ENCODE measurements at regions not wholly inside any gene's neighbourhood (a gene's known extent, or its start where the extent isn't known, plus 50 kb on each side); places are given as distances from the start of the nearest gene placed in this dataset.
"Not testable (repeated sequence)": the region's sequence is repeated elsewhere in the genome, so short reads cannot be mapped to it uniquely, and the experiment has no call there.

DNA sequence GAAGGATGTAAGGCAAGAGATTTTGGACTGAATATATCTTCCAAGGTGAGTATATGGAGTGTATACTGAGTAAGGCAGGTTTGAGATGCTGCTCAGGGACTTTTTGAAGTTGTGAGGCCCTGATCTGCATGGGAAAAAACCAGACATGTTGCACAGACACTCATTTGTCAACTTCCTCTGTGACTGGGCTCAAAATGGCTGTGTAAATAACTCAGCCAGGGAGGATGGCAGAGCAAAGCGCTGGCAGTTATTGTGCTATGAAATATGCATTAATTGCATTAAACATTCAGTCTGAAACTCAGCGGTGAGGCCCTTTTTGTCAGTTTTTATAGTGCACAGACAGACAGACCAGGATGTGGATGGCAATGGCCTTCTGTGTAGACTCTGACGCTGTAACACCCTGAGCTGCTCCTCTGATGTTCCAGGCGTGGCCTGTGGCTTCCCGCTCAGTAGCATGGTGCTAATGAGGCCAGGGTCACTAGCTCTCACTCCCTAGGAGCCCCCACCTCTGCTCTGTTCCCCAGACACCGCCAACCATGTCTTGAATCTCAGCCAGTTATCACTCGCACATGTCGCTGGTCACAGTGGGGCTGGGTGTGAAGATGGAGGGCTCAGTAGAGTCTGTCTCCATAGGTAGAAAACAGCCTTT lies 307.0 kb upstream of the PROX1 start:
- no peak for DNase-seq

DNA sequence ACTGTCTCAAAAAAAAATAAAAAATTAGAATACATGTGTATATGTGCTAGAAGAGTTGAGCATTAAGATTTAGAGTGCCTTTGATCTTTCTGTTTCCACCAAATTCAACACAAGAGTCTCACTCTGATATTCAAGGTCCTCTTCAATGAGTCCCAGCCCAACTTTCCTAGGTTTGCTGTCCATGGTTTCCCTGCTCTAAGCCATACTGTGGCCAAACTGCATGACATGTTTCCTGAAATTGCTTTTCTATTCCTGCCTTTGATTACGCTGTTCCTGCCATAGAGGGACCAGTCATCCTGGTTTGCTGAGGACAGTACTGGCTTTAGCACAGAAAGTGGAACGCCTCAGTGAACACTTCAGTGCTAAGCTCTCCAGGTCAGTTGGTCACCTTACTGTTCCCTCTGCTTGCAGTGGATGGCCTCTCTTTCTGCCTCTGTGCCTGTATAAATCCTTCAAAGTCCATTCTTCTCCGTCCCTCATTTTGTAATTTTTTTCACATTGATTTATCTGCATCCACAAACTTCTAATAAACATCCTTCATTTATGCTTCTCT lies 305.9 kb upstream of the PROX1 start:
- DNase-seq = no peak

DNA sequence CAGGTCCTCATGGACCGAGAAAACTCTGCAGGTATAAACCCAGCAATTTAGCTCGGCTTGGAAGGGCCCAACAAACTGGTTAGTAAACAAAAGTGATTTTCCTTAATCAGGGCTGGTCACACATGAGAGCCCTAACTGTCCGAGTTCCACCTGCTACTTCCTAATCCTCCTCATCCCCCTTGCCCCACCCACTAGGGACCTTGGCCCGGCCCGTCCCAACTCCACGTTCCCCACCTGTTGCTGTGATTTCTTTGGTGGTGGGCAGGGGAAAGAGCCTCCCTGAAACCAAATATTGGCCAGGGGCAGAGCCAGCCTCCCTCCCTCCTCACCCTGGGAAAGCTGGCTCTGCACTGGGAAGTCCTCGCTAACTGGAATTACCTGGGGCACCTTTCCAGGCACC lies 304.2 kb upstream of the PROX1 start:
- no peak for DNase-seq

DNA sequence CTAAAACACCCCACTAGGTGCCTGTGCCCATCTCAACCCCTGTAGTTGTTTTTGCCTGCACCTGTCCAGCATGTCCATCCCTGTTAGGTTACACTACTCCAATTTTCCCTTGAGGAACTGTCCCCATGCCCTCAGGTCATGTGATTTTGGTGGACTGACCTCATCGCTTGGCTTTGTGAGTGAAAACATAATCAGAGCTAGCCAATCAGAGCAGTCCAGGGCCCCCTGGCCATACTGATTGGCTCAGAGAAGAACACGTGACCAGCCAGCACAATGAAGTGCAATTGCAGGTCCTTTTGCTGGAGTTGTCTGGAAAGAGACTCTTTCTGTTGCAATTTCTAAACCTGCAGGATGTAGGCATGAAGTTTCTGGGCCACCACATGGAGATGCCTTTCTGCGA lies 303.3 kb upstream of the PROX1 start:
- no peak for DNase-seq

DNA sequence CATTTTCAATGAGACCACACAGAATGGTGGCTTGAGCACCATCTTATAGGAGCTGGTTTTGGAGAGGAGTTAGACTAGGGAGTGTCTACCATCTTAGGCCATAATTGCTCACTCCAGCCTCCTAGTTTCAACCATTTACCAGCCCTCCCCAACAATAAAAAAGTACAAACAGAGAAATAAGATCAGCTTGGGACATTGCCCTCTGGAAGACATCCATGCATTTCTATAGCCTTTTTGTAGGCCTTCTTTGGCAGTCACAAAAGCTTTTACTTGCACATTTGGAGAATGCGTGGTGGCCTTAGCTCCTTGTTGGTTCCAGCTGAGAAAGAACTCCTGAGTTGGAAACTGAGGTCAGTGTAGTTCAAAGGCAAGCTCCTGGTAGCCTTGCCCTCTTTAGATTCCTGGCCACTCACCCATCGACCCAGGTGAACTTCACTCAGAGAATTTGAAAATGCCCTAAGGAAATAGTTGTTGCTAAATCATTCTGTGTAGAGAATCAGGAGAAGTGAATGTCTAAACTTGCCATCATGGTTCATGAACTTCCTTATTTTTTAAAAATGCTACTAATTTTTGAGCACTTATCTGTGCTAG lies 301.7 kb upstream of the PROX1 start:
- DNase-seq = no peak

DNA sequence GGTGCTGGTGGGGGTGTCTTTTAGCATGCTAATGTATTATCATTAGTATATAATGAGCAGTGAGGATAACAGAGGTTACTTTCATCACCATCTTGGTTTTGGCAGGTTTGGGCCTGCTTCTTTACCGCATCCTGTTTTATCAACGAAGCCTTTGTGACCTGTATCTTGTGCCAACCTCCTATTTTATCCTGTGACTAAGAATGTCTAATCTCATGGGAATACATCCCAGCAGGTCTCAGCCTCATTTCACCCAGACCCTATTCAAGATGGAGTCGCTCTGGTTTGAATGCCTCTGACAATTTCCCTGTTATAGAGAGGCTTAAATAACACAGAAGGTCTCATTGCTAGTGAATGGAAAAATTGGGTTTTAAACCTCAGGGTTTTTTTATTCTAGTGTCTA lies 300.8 kb upstream of the PROX1 start:
- DNase-seq = no peak

DNA sequence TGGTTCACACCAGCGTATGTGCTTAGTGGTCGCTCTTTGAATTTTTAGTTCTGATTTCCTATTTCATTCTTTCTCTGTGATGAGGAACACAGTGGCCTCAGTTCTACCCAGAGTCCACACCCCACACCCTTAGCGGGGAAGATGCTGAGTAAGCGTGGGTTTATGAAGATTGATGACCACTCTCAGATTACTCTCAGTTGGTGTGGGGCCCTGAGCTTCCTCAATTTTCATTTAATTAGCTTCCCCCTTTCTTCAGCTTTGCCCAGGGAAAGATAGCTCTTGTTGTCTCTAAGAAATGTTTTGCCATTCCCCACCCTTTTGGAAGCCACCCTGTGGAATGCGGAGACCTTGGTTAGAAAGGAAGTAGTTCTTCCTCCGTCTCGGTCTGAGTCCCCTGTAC lies 299.9 kb upstream of the PROX1 start:
- DNase-seq = peak; percentile 12

DNA sequence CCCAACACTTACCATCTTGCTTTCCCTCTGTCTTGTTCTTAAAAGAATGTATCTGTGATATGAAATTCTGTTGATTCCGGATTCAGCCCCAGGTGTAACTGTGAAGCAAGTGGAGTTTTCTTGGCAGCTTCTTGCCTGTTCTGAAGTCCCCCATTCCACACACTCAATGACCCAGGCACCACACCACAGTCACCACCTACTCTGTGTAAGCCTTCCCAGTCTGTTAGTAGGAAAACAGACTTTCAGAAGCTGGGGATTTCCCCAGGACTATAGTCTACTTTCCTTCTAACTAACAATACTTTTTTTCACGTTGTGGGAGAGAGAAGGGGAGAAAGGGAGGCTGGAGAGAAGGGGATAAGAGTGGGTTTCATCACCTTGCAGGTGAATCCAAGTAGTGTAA lies 299.1 kb upstream of the PROX1 start:
- no peak for DNase-seq

DNA sequence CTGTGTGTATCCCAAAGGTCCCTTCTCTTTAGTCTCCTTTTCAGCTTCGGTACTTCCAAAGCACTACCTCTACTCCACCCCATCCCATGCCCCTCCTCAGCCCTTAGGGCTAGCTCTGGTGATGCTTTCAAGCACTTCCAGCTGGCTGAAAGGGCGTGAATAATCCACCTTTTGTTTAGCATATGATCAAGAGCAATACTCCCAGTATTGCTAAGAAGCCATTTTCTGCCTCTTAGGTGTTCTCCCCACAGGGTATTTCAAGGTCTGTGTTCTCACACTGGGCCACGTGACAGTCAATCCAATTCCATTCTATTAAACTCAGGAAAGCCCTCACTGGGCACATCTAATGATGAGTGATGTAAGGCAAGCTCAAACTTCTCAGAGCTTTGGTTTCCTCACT lies 298.5 kb upstream of the PROX1 start:
- DNase-seq = no peak

DNA sequence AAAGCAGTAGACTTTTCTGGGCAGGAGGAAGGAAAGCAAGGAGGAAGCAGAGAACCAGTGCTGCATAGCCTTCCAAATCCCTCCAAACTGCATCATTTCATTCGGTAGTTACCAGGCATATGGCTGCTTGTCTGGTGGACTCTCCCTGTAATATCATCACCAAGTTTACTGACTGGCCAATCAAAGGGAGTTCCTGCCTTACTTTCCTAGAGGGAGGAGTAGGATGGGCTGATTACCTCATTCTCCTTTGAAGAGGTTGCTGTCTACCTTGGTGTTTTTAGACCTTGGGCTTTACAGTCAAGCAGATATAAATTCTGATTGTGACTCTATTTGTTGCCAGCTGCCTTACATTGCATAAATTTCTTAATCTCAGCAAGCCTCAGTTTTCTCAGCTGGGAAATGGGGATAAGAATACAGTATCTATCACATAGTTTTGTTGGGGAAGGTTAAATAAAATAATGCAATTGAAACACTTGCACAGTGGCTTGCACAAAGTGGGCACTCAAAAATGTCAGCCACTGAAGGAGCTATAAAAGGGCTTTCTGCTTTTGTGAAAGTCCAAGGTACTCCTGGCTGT lies 297.3 kb upstream of the PROX1 start:
- DNase-seq = no peak

DNA sequence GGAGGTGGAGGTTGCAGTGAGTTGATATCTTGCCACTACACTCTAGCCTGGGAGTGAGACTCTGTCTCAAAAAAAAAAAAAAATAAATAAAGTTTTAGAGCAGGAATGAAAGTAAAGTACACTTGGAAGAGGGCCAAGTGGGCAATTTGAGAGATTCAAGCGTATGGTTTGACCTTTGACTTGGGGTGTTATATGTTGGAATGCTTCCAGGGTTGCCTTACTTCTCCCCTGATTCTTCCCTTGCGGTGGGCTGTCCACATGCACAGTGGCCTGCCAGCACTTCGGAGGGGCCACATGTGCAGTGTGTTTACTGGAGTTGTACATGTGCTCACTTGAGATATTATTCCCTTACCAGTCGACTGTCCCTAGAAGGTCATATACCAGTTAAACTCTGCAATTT lies 295.5 kb upstream of the PROX1 start:
- no peak for DNase-seq

DNA sequence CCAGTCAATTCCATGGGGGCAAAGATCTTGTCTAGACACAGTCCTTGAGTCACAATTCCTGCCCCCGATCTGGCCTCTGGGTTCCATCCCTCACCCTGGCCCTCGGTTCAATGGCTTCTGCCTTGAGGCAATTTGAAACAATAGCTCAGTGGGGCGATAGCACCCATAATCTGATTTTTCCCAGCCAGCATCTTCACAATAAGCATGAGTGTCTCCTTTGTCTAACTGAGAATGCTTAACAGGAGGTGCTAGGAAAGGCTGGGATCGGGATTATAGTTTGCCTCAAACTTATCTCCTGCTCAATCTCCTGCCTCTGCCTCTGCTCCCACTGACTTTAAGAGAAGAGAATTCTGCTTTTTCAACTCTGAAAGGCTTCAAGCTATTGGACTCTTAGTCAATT lies 293.9 kb upstream of the PROX1 start:
- no peak for DNase-seq

DNA sequence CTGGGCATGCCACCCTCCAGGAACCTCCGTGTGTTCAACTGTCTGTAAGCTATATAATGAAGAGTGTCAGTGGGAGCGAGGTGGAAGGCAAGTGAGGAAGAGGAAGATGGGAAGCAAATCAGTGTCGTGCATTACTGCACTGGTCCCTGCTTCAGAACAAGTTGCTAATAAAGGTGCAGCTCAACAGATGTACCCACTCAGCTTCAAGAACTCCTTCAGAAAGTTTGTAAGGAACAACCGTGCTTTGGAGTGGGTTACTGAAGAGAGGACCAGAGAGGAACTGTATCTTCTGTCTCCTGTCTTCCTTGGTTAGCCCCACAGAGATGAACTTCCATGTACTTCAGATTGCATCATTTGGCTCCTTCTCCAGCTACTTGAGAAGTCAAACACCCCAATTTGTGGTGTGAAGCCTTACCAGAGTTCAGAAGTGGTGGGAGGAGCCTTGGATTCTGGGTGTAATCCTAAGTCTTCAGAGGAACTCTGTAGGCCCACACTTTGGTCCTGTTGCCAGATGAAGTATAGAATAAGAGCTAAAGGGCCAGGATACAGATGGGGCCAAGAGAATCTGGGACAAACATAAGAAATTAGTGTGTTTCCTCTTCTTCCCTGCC lies 290.5 kb upstream of the PROX1 start:
- no peak for DNase-seq

DNA sequence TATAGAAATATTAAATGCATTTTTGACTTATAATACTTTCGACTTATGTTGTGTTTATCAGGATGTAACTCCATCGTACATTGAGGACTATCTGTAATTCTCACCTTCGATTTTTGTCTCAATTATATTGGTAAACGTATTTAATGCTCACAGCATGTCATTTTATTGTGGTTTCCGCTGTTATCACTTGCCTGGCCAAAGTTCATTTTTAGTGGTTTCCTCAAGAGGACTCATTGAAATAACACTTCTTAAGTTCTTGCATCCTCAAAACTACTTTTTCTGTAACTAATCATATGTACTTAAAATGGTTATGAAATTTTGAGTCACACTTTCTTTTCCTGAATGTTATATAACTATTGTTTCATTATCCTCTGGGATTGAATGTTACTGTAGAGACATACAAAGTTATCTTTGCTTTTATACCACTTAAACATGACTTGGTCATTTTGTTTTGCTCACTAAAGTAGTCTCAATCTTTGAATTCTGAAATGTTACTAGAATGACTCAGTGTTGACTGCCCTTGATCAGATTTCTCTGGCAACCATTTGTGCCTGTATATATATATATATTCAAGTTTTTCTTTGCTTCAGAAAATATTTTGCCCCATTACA lies 289.6 kb upstream of the PROX1 start:
- no peak for DNase-seq

DNA sequence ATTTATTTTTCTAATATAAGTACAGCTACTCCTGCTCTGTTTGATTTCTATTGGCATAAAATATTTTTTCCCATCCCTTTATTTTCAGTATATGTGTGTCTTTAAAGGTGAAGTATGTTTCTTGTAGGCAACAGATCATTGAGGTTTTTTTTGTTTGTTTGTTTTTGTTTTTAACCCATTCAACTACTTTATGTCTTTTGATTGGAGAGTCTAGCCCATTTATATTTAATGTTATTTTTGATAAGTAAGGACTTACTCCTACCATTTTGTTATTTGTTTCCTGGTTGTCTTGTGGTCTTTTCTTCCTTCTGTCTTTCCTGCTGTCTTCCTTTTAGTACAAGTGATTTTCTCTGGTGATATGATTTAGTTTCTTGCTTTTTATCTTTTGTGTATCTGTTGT lies 285.1 kb upstream of the PROX1 start:
- DNase-seq = no peak

DNA sequence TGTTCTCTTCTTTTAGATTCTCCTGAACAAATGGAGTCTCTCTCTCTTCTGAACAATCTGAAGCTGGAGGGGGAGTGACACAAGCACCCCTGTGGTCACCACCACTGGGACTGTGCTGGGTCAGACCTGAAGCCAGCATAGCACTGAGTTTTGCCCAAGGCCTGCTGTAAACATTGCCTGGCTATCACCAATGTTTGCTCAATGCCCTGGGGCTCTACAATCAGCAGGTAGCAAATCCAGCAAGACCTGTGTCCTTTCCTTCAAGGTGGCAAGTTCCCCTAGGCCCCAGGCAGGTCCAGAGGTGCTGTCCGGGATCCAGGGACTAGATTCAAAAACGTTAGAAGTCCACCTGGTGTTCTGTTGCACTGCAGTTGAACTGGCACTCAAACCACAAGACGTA lies 282.8 kb upstream of the PROX1 start:
- DNase-seq = no peak

DNA sequence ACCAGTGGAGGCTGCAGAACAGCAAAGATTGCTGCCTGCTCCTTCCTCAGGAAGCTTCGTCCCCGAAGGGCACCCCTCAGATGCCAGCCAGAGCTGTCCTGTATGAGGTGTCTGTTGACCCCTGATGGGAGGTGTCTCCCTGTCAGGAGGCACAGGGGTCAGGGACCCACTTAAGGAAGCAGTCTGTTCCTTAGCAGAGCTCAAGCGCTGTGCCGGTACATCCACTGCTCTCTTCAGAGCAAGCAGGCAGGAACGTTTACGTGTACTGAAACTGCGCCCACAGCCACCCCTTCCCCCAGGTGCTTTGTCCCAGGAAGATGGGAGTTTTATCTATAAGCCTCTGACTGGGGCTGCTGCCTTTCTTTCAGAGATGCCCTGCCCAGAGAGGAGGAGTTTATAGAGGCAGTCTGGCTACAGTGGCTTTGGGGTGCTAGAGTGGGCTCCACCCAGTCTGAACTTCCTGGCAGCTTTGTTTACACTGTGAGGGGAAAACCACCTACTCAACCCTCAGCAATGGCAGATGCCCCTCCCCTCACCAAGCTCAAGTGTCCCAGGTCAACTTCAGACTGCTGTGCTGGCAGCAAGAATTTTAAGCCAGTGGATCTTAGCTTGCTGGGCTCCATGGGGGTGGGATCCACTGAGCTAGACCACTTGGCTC lies 275.8 kb upstream of the PROX1 start:
- not testable (repeated sequence) for DNase-seq

DNA sequence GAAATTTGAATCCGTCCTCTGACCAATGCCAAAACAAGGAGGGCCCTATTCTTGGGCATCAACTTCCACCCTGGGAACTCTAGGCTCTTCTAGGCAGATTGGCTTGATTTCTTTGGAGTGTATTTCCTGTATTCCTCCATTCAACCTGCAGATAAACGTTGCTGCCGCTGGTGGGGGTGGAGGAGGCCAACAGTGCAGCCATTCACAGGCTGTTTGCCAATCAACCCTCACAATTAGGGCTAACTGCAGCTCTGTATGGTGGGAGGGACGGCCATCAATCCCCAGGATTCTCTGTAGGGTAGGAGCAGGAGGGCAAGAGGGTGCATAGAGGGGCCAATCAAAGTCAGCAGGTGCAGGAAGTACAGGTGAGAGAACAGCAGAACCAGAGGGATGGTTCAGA lies 273.1 kb upstream of the PROX1 start:
- no peak for DNase-seq

DNA sequence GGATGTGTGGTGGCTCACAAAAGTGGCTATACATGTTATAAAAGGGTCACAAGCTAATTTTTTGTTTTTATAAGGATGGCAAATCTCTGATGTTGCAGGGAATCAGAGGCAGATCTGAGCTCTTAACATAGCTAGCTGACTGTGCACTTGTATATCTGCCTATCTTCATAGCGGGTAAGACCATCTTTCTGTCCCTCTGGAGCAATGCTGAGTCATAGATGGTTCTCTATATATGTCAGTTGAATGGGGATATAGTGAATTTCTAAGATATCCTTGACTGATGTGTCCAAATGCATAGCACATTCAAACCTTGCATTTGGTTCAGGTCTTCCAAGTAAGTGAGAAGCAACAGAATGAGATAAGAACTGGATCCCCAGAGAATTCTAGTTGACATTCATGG lies 272.6 kb upstream of the PROX1 start:
- no peak for DNase-seq

DNA sequence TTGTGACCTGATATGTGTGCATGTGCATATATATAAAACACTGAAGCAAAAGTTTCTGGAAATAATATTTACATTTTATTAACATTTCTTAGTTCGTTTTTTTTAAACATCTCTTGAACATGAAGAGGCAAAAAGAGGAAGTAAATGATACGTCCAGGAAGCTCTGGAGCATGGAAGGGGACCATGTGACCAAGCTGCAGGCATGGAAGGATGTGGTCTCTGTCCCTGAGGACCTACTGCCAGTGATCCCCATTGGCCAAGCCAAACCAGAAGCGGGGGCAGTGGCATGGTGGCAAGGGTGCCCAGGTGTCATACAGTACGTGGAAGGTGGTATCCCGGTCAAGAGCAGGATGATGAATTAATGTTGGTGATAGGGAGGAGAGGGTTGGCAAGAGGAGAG lies 268.3 kb upstream of the PROX1 start:
- no peak for DNase-seq

DNA sequence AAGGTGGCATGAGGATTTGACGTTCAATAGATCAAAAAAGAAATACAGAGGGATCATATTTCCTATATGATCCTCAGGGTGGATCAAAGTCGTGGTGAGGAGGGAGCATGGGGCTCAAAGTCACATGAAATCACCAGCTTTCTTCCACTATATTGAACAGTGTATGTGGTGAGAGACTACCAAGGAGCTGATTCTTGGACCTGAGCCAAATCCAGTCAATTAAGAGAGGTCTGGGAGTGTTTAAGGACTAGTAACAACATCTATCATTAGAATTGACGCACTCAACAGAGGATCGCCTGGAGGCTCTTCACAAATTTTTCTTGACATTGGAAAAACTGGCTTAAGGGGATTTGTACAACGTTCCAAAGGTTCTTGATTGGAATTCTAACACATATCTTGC lies 267.7 kb upstream of the PROX1 start:
- DNase-seq = no peak

DNA sequence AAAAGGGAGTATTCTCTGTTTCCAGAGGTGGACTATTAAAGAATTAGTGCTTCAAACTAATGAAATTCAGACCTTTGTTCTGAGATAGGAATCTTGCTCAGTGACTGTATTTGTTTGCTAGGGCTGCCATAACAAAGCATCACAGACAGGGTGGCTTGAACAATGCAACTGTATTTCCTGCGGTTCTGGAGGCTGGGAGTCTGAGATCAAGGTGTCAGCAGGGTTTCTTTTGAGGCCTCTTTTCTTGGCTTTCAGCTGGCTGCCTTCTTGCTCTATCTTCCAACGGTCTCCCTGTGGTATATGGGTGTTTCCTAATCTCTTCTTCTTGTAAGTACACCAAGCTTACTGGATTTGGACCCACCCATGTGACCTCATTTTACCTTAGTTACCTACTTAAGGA lies 264.6 kb upstream of the PROX1 start:
- no peak for DNase-seq

Measured in renal pelvis (tissue), 1 donor.